ENCODE measurements at regions not wholly inside any gene's neighbourhood (a gene's known extent, or its start where the extent isn't known, plus 50 kb on each side); places are given as distances from the start of the nearest gene placed in this dataset.

- no peak for DNase-seq (ENCODE audit: low read depth in 3 of 3, low spot score in 2 of 3)
These were observed 67.7 kb upstream of the JCAD start for GRCh38 chr10:30127120-30127541.

GRCh38 chr10:30125496-30125895 is 66.1 kb upstream of the JCAD start:
- DNase-seq (ENCODE audit: low read depth in 3 of 3, low spot score in 2 of 3), result no peak

GRCh38 chr10:30124704-30125103 is 65.3 kb upstream of the JCAD start:
- DNase-seq (ENCODE audit: low read depth in 3 of 3, low spot score in 2 of 3), result no peak

- no peak for DNase-seq (ENCODE audit: low read depth in 3 of 3, low spot score in 2 of 3)
These were observed 62.0 kb upstream of the JCAD start for GRCh38 chr10:30121401-30121800.

- DNase-seq (ENCODE audit: low read depth in 3 of 3, low spot score in 2 of 3), result no peak
These were observed 59.2 kb upstream of the JCAD start for GRCh38 chr10:30118590-30118989.

- no peak for DNase-seq (ENCODE audit: low read depth in 3 of 3, low spot score in 2 of 3)
These were observed 58.6 kb upstream of the JCAD start for GRCh38 chr10:30117812-30118501.

GRCh38 chr10:30116041-30116491 is 56.7 kb upstream of the JCAD start:
- peak in 1 of 3 donors; percentile 29 for DNase-seq (ENCODE audit: low read depth in 3 of 3, low spot score in 2 of 3)

- DNase-seq (ENCODE audit: low read depth in 3 of 3, low spot score in 2 of 3), result no peak
These were observed 56.2 kb upstream of the JCAD start for GRCh38 chr10:30115626-30115940.

GRCh38 chr10:30114881-30115625 is 55.7 kb upstream of the JCAD start:
- no peak for DNase-seq (ENCODE audit: low read depth in 3 of 3, low spot score in 2 of 3)

GRCh38 chr10:30114401-30114800 is 55.0 kb upstream of the JCAD start:
- no peak for DNase-seq (ENCODE audit: low read depth in 3 of 3, low spot score in 2 of 3)

- no peak for DNase-seq (ENCODE audit: low read depth in 3 of 3, low spot score in 2 of 3)
These were observed 52.1 kb upstream of the JCAD start for GRCh38 chr10:30111340-30112022.
